ENCODE measurements at regions not wholly inside any gene's neighbourhood (a gene's known extent, or its start where the extent isn't known, plus 50 kb on each side); places are given as distances from the start of the nearest gene placed in this dataset.

- Histone ChIP-seq H3K27ac (ENCODE audit: low read depth in 1 of 2, low read length in 1 of 2) (no peak overlapping the region), H3K36me3 (ENCODE audit: control insufficient read depth in 4 of 4, insufficient read depth in 4 of 4, low read length in 4 of 4) (no peaks in the 10 kb centered on the region), H3K9me3 (ENCODE audit: control insufficient read depth in 4 of 4, insufficient read depth in 3 of 4, low read length in 3 of 4) (no peaks in the 10 kb centered on the region), H3K9ac (ENCODE audit: insufficient read depth in 1 of 2, low read length in 2 of 2) (no peak overlapping the region), H3K27me3 (ENCODE audit: control insufficient read depth in 3 of 3, insufficient read depth in 3 of 3, low read length in 2 of 3) (no peaks in the 10 kb centered on the region), H3K4me1 (ENCODE audit: control insufficient read depth in 5 of 5, insufficient read depth in 5 of 5, low read length in 5 of 5) (peaks cover 0 to 4% (median 0%) of the 10 kb centered on the region in 5 donors), H3K4me3 (no peak overlapping the region)
- TF ChIP-seq CTCF (IDR thresholded peaks at IDR 0.05; ENCODE audit: control extremely low read depth, extremely low read depth): no peak
- DNase-seq (no peak), ATAC-seq (ENCODE audit: insufficient read depth, low FRiP score) (no peak)
- WGBS, 2 donors: 94% methylated on average over 11 of the region's 11 CpGs
These were observed 91.8 kb upstream of the ENPP6 start for GRCh38 chr4:184309241-184310170.

DNA sequence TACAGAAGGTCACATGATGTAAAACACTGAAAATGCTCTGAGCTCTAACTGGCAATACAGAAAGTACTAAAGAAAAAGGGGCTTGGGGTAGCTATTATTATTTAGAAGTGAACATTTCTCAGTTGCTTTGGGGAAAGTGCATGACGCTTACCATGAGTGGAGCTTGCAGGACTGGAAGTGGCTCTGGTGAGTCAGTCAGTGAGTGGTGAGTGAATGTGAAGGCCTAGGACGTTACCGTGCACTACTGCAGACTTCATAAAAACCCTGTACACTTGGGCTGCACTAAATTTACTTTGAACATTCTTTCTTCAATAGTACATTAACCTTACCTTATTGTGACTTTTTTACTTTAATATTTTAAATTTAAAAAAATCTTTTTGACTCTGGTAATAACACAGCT lies 89.3 kb upstream of the ENPP6 start:
- no peaks in the 10 kb centered on the region for H3K27me3 ChIP-seq (ENCODE audit: control insufficient read depth in 3 of 3, insufficient read depth in 3 of 3, low read length in 2 of 3)
- ATAC-seq (ENCODE audit: insufficient read depth, low FRiP score) (no peak), DNase-seq (no peak)
- no peak overlapping the region for H3K9ac ChIP-seq (ENCODE audit: insufficient read depth in 1 of 2, low read length in 2 of 2)
- H3K4me1 ChIP-seq (ENCODE audit: control insufficient read depth in 5 of 5, insufficient read depth in 5 of 5, low read length in 5 of 5): peaks cover 0 to 4% (median 0%) of the 10 kb centered on the region in 5 donors
- no peaks in the 10 kb centered on the region for H3K36me3 ChIP-seq (ENCODE audit: control insufficient read depth in 4 of 4, insufficient read depth in 4 of 4, low read length in 4 of 4)
- H3K27ac ChIP-seq (ENCODE audit: low read depth in 1 of 2, low read length in 1 of 2): no peak overlapping the region
- H3K4me3 ChIP-seq: no peak overlapping the region
- WGBS, 2 donors: 76 to 85% methylated on average over 3 of the region's 3 CpGs
- no peaks in the 10 kb centered on the region for H3K9me3 ChIP-seq (ENCODE audit: control insufficient read depth in 4 of 4, insufficient read depth in 3 of 4, low read length in 3 of 4)
- TF ChIP-seq CTCF (IDR thresholded peaks at IDR 0.05; ENCODE audit: control extremely low read depth, extremely low read depth): no peak

GRCh38 chr4:184306470-184306869 lies 88.8 kb upstream of the ENPP6 start:
- no peak overlapping the region for H3K4me3 ChIP-seq
- no peak for ATAC-seq (ENCODE audit: insufficient read depth, low FRiP score)
- H3K9me3 ChIP-seq (ENCODE audit: control insufficient read depth in 4 of 4, insufficient read depth in 3 of 4, low read length in 3 of 4): no peaks in the 10 kb centered on the region
- H3K9ac ChIP-seq (ENCODE audit: insufficient read depth in 1 of 2, low read length in 2 of 2): no peak overlapping the region
- TF ChIP-seq CTCF (IDR thresholded peaks at IDR 0.05; ENCODE audit: control extremely low read depth, extremely low read depth): no peak
- no peaks in the 10 kb centered on the region for H3K27me3 ChIP-seq (ENCODE audit: control insufficient read depth in 3 of 3, insufficient read depth in 3 of 3, low read length in 2 of 3)
- H3K27ac ChIP-seq (ENCODE audit: low read depth in 1 of 2, low read length in 1 of 2): no peak overlapping the region
- no peaks in the 10 kb centered on the region for H3K36me3 ChIP-seq (ENCODE audit: control insufficient read depth in 4 of 4, insufficient read depth in 4 of 4, low read length in 4 of 4)
- DNase-seq: no peak
- H3K4me1 ChIP-seq (ENCODE audit: control insufficient read depth in 5 of 5, insufficient read depth in 5 of 5, low read length in 5 of 5): peaks cover 0 to 4% (median 0%) of the 10 kb centered on the region in 5 donors
- 85 to 94% methylated on average over 1 of the region's 1 CpG for WGBS, 2 donors
